Dedifferentiated amniotic fluid mesenchymal stem cell (primary cell): ENCODE measurements at regions not wholly inside any gene's neighbourhood (a gene's known extent, or its start where the extent isn't known, plus 50 kb on each side); places are given as distances from the start of the nearest gene placed in this dataset.
"Not testable (repeated sequence)": the region's sequence is repeated elsewhere in the genome, so short reads cannot be mapped to it uniquely, and the experiment has no call there.

Experiments used
- DNase-seq: peaks from one replicate; pipeline ENCODE4 v3.0.0-alpha.2; 2016; ENCODE audit errors: extremely low spot score

DNA sequence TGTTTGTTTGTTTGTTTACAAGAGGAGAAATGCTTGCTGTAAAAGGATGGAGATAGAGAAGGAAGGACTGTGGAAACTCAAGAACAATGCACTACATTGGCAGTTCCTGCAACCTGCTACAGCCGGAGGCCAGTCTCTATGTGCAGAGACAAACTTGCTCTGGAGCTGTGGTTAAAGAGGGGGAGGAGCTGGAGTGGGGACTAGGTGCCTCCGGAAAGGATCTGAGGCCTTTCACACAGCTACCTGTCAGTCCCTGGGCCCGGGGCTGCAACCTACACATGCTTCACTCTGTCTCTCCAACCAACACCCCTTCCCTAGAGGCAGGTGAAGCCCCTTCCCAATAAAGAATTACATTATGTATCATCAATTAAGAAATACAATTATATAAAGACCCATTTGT lies 1234.0 kb upstream of the ZEB2 start:
- DNase-seq, result no peak

DNA sequence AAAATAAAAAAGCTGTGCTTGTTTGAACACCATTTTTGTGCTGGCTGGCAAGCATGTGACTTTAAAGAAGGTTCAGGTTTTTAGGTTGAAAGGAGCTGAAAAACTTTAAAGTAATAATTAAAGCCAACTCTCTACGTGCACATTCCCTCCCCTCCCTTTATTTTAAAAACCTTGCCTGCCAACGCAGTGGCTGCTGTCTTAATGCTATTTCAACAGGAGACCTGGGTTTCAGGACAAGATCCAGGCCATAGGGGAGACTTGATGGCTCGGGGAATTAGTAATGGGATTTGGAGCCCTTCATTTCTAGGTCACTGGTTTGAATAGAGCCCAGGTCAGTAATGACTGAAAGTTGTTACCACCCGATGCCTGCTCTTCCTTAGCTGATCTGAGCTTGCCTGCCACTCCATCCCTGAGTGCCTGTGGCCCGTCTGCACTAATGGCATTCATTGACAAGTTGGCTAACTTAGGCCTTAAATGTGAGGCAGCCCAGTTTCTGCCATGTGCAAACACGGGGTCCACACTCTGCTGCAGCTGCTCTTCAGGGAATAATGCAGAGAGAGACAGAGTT lies 1233.2 kb upstream of the ZEB2 start:
- DNase-seq, result no peak

DNA sequence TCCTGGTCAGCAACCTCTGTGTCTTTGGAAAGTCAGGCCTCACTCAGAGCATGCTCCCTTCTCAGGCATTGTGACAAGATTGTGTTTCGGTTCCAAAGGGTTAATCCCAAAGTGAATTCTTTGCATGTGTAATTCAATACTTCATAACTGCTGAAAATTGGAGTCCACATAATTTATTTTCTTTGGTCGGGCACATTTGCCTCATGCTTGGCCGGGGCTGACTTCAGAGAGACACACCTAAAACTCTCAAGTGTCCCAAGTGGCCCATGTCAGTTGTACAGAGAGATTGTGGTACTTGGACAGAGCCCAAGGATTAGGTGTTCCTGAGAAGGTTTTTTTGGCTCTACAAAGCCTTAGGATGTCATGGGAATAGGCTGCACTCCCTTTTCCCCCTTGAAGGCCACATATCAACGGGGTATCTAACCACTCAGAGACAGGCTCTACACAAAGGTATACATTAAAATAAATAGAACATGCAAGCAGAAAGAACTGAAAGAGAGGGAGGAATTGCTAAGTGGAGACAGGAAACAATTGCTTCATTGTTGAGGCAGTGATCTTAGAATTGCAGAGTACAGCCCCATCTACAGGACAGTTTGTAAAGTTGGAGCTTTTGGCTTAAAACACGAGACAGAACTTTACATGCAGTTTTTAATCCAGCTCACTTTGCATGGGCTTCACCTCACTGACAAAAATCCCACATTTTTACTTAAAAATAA lies 1232.3 kb upstream of the ZEB2 start:
- DNase-seq, result peak; percentile 87

DNA sequence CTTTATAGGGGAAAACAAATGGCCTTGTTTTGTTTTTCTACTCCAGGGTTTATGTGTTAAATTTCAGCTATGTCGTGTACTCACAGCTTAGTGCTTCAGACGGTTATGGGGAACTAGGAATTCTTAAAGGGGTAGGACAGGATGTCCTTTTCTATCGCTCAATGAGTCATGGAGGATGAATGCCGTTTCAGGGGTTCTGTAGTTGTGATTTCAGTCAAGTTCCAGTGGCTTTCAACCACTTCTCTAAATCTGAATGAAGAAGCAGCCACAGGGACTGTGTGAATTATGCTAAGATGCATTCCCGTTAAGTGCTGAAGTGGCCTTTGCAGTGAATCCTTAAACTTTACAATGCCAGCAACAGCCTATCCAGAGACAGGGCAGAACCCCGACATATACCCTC lies 1231.7 kb upstream of the ZEB2 start:
- DNase-seq, result no peak

DNA sequence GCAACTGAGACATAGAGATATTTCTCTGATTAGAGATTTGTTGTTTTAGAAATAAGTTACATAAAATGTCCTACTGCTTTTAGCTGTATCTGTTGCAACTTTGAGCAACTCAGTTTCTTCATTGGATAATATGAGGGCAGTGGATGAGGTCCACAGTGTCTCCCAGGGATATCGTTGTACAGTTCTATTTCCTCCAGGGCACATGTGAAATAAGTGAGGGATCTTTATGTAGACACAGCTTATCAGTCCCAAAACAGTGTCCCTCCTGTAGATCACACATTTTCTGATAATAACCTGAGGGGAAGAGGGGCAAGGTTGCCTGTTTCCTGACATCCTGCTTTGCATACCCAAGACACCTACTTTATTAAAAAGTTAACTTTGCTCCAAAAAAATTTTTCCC lies 1231.2 kb upstream of the ZEB2 start:
- no peak for DNase-seq

DNA sequence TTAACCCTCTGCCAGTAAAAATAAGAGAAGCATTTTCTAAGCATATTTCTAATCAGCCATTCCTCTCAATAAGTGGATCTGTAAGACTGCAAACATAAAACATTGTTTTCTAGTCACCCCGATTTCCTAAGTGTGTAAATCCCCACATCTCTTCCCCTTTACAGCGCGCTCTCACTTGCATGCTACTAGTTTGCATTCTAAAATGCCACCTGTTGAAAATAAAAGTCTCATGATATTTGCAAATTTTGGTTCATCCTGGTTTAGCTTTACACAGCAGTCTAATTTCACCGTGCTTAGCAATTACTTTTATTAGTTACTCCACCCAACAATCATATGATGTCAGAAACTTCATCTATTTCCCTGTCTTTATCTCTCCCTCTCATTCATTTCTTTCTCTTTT lies 1230.7 kb upstream of the ZEB2 start:
- DNase-seq, result no peak

DNA sequence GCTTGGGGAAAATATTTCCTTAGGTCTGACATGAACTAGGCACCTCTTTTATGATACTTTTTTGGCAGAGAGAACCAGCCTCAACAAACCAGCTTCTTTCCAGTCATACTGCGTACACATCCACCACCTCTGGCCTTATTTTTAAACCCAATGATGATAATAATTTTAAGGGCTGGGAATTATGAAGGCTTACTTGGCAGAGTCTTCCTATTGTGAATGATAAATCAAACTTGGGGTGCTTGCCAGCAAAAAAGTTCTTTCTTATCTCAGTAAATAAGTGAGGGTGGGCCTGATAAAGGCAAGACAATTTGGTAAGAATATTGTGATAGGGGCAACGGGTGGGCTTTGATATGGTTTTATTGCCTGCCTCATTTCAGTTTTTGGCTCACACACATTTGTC lies 1230.2 kb upstream of the ZEB2 start:
- DNase-seq, result no peak

DNA sequence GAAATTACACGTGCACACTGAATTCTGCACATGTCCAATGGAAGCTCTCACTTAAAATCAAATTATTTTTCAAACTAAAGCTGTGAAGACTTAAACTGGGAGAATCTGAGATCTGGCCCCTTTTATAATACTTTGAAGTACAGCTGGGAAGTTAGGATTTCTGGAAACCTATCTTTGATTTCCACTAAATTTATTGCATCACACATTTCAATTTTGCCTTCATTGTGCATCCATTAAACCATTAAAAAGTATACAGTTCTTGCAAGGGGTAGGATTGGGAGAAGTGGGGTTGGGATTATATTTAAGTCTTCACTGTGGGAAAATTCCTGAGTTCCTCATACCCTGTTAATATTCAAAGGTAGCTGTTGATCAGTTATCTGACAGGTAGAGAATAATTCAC lies 1229.6 kb upstream of the ZEB2 start:
- no peak for DNase-seq

DNA sequence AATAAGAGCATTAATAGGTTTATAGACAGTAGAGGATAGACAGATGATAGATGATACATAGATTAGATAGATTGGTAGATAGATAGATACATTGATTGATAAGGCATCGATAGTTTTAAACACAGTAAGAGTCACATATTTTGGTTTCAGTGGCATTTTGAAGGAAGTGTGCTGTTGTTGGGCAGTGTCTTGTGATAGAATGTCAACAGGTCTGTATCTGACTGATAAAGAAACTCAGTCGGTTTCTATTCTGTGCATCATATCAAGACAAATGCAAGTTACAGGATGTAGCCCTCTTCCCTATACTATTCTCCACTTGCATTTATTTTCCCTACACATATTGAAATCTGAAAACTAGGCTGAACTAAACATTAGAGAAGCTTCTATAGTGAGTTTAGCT lies 1229.0 kb upstream of the ZEB2 start:
- DNase-seq, result no peak

DNA sequence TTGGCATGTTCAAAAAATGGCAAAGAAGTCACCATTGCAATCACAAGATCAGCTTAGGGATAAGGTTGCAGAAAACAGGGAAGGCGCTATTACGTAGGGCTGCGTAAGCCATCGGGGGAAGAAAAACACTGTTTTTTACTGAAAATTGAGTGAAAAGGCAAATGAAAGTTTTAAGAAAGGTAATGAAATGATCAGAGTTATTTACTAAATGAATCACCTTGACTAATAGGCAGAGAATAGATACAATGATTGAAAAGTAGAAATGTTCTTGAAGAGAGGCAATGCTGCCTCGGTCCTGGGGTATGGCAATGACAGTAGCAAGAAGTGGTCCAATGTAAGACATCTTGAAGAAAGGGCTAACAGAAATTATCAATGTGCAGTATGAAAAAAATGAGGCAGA lies 1227.8 kb upstream of the ZEB2 start:
- DNase-seq, result no peak

DNA sequence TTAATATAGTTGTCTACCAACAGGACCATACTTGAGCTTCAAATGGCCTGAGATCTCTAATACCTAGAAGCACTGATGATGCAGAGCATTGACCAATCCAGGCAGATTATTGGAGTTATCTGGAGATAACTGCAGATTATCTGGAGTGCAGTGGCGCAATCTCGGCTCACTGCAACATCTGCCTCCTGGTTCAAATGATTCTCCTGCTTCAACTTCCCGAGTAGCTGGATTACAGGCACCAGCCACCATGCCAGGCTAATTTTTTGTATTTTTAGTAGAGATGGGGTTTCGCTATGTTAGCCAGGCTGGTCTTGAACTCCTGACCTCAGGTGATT lies 1225.4 kb upstream of the ZEB2 start:
- DNase-seq, result not testable (repeated sequence)

DNA sequence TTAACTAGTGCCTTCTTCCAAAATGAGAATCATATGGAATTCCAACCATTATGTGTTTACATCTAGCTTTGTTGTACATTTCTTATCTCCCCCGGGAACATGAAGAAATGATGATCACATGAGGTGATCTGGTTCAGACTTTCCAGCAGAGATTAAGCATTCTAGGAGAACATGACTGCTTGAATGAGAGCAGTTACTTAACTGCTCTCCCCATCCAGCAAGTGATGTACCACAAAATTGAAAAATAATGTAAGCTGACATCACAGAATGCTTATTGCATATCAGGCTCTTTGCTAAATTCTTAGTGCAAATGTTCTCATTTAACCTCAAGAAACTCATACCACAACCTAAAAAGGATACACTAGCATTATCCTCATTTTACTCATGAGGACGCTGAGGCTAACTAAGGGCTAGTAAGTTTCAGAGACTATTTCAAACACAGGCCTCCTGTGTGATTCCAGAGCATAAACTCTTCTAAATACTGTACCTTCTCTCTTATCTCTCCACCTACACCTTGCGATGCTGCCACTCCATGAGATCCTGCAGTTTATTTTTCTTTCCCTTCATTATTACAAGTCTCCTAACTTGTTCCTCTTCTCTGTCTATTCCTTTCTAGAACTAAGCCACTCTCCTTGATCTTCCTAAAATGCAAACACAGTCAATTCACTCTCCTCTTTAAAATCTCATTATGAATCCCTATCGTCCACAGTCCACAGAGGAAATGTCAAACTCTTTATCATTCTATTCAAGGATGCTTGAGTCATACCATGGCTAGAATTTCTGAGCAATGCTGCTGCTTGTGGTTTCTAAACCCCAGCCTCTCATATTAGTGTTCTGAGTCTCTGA lies 1224.8 kb upstream of the ZEB2 start:
- DNase-seq, result peak; percentile 58

DNA sequence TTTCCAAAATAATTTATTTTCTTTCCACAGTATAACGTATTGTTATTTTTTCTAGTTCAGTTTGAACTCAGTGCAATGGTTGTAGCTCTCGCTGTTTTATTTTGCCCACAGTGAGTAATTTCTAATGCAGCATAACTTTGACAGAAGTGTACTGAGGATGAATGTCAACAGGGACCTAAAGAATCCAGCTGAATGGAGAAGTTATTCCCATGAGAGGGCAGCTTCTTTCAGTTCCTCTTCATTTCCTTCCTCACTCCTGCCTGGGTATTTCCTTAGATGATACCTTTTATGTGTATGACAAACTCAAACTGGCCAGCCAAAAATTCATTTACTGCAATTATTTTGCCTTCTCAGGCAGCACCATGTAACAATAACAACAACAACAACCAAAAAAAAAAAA lies 1223.1 kb upstream of the ZEB2 start:
- DNase-seq, result no peak

DNA sequence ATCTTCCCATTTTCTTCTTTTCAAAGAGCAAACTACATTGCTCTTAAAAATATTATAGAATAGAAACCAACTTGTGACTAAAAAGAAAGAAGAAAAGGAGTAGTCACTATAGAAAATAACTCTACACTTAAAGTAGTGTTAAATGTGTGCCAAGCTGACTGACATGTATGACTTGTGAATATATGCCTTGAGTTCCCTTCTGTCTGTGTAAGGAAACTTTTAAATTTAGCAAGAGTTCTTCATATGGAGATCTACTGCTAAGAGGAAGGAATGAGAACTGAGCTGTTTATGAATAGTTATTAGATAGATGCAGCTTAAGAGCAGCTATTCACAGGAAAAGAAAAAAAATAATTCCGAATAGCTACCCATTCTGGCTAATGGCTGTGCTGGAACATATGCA lies 1221.7 kb upstream of the ZEB2 start:
- DNase-seq, result no peak

DNA sequence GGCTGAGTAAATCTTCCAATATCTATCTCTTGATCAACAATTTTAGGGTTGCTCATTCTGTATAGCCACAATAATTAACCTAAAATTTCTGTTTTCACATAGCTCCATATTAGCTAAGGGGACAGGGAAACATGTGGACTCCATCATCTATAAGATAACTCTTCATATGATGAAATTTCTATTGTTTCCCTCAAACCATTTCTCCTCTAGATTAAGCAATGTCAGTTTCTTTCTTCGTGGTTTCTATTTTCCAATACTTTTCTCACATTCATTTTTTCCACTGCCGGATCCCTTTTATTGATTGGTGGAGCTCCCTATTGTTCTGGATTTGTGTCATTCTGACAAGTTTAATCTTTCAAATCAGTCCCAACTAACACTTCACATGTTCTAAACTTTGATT lies 1221.3 kb upstream of the ZEB2 start:
- DNase-seq, result no peak

DNA sequence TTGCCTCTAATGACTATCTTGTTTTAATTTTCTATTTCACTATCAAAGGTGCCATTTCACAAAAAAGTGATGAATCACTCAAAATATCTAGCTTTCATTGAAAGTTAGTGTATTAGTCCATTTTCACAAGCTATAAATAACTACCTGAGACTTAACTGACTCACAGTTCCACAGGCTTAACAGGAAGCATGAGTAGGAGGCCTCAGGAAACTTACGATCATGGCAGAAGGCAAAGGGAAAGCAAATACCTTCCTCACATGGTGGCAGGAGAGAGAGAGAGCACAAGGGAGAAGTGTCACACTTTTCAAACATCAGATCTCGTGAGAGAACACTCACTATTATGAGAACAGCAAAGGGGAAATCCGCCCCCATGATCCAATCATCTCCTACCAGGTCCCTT lies 1220.4 kb upstream of the ZEB2 start:
- no peak for DNase-seq

DNA sequence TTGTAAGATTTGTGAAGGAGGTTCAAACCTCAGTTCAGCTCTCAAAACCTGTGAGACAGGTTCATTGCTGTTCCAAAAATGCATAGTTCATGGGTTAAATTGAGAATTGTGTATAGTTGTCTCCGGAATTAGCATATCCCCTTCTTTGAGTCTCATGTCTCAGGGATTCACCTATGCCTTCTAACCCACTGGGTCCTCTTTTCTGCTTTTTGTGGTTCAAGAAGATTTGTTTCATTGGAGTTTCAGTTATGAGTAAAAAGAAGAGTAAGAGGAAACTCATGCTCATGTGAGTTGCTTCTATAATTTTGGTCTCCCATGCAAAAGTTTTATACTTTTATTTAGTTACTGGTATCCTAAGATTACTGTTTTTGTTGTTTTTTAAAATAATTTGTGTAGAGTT lies 1219.8 kb upstream of the ZEB2 start:
- DNase-seq, result no peak

DNA sequence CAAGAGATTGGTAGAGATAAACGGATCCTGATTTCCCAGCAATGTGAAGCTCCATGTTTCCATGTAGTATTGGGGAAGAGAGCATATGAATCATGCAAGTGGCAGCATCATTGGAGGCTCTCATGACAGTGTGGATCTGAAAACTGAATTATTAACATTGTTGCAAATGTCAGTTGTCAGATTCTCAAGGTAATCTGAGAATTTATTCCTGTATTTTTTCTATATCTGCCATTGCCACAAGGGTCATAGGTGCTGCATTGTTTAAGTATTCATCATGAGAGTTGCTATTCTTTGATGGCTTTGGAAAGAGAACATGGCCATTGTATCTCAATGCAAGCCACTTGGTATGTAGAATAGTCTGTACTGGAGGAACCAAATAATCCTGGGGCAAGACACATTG lies 1217.0 kb upstream of the ZEB2 start:
- DNase-seq, result no peak

DNA sequence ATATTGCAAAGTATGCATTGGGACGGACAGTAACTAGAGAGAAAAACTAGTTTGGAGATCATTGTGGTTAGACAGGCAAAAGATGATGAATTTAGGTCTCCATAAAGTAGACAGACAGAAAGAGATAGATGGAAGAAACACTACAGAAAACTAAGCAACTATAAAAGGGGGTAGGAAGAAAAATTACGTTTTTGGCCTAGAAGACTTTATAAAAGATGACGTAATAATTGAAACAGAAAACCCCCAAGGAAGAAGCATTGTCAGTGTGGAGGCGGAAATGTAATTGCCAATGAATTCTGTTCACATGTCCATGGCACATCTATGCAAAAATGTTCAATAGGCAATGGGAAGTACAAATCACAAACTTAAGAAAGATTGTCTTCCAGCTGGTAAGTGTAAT lies 1211.5 kb upstream of the ZEB2 start:
- no peak for DNase-seq

DNA sequence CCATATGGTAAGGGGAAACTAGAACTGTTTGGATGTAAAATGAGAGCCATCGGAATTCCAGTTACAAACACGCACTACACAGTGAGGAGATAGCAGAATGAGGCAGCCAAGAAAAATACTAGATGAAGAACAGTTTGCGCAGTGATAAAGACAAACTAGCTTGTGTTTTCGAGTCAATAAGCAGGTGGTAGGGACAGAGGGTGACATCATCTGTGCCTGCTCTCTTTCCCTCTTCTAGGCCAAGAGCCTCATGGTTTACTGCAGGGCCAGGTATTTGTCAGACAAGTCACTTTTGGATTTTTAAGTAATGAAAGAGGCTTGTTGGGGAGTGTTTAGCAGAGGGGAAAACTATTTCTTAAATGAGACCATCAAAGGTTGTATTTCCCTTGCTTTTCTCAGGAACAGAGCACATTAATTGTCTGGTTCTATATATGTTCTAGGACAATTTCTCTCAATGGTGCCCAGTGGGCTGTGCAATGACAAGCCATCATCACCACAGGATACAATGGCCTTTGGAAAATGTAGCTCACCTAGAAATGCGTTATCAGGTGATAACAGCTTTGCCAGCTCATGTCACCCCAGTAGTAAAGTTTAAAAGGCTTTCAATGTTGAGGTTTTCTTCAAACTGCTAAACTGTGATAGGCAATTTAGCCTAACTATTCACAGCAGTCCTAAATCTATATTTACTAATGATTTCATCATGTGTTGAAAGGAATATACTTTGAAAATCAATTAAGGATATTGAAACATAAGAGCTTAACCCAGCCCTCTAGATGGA lies 1210.3 kb upstream of the ZEB2 start:
- no peak for DNase-seq

DNA sequence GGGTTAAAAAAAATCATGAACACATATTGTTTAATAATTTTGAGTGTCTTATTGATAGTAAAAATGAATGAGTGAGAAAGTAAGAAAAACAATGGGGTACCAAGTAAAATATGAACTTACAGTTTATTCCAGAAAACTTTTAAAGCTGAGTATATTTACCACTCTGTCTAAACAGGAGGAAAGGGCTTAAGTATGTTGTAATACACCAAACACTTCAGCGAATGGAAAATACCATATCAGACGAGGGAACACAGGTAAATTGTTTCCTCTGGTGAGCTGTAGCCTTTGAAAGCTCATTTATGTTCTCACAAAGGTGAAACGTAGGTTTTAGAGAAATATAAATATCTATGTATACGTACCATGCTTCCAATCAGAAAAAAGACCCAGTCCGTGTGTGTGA lies 1209.6 kb upstream of the ZEB2 start:
- DNase-seq, result no peak

DNA sequence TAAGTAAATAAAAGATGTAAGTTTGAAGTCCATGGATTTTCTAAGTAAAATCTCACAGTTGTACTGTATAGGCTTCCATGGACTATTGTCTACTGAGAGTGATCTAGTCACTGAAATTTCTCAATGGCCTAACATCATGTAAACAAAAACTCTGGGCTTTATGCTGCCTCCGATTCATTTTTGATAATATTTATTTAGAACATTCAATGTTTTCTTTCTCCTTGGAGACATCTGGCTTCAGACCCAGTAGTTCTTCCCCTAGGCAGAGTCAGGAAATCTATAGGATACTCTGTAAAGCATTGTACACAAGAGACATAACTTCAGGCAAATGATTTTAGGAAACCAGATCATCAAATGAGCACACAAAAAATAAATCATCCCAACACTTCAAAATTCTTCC lies 1208.6 kb upstream of the ZEB2 start:
- DNase-seq, result no peak

DNA sequence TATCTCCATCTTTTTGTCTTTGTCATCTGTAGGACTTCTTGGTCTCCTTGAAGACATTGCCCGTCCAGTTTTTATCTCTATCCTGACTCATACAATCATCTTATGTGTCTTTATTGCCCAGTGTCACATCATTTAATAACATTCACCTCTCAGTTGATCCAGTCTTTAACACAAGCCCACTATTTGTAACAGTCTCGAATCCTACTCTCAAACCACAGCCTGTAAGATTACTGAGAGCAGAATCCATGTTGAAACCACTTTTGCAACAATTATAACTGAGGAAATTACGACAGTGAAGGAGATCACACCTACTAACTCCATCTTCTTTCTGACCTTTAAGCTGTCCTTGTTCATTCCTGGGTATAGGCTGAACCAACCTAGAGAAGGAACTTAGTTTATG lies 1206.0 kb upstream of the ZEB2 start:
- no peak for DNase-seq
